ENCODE measurements at regions not wholly inside any gene's neighbourhood (a gene's known extent, or its start where the extent isn't known, plus 50 kb on each side); places are given as distances from the start of the nearest gene placed in this dataset.

GRCh38 chr11:90496722-90497121 is 273.9 kb upstream of the CHORDC1 start:
- TF ChIP-seq SIN3A (IDR thresholded peaks at IDR 0.05; ENCODE audit: borderline replicate concordance, insufficient read depth, low read length) = no peak
- no peak for TF ChIP-seq TAF1 (IDR thresholded peaks at IDR 0.05; ENCODE audit: borderline replicate concordance, insufficient read depth, low read length)
